Naive thymus-derived CD8-positive, alpha-beta T cell (primary cell): ENCODE measurements at regions not wholly inside any gene's neighbourhood (a gene's known extent, or its start where the extent isn't known, plus 50 kb on each side); places are given as distances from the start of the nearest gene placed in this dataset.

ENCODE experiments used
- ATAC-seq, 2 donors: fragments of 150-1000 bp; cut with Tn5 transposase in 1 of 2; sonication (Bioruptor Pico), chemical (Tn5 transposase) in 1 of 2; 1 replicate in 1 of 2; 2 replicates in 1 of 2; pipeline ENCODE4 v1.10.0; 2021; ENCODE audit warnings: mild to moderate bottlenecking in 2 of 2, moderate library complexity in 2 of 2
- POLR2A ChIA-PET: fragments of 350-600 bp; sonication (Branson Sonifier 250); formaldehyde crosslinking; loops from one replicate; lab custom pipeline; 2021; ENCODE audit warnings: antibody characterized with exemption; lab: Charles Lee
- DNase-seq, 10 donors: peaks; one replicate each; pipeline versions ENCODE4 v3.0.0 to v3.0.0-alpha.2; 2020 to 2022
- H3K27ac Mint-ChIP-seq, 10 donors: one replicate each; pipeline ENCODE4 v1.8.0; 2020 to 2022; ENCODE audit warnings: mild to moderate bottlenecking in 10 of 10, mixed read lengths in 10 of 10, moderate library complexity in 4 of 10, inconsistent platforms in 1 of 10
- H3K27me3 Mint-ChIP-seq, 5 donors: one replicate each; pipeline ENCODE4 v1.8.0; 2021 to 2022; ENCODE audit warnings: mixed read lengths in 5 of 5
- H3K36me3 Mint-ChIP-seq, 3 donors: one replicate each; pipeline ENCODE4 v1.8.0; 2020 to 2022; ENCODE audit warnings: mixed read lengths in 3 of 3, mild to moderate bottlenecking in 2 of 3, inconsistent platforms in 1 of 3
- H3K4me1 Mint-ChIP-seq, 4 donors: one replicate each; pipeline ENCODE4 v1.8.0; 2021 to 2022; ENCODE audit warnings: mixed read lengths in 4 of 4
- H3K4me3 Mint-ChIP-seq, 10 donors: one replicate each; pipeline ENCODE4 v1.8.0; 2020 to 2022; ENCODE audit warnings: mild to moderate bottlenecking in 10 of 10, mixed read lengths in 10 of 10, moderate library complexity in 6 of 10, inconsistent platforms in 1 of 10
- H3K9me3 Mint-ChIP-seq, 9 donors: one replicate each; pipeline ENCODE4 v1.8.0; 2020 to 2022; ENCODE audit warnings: mixed read lengths in 9 of 9, mild to moderate bottlenecking in 3 of 9, inconsistent platforms in 1 of 9, moderate library complexity in 1 of 9

DNA sequence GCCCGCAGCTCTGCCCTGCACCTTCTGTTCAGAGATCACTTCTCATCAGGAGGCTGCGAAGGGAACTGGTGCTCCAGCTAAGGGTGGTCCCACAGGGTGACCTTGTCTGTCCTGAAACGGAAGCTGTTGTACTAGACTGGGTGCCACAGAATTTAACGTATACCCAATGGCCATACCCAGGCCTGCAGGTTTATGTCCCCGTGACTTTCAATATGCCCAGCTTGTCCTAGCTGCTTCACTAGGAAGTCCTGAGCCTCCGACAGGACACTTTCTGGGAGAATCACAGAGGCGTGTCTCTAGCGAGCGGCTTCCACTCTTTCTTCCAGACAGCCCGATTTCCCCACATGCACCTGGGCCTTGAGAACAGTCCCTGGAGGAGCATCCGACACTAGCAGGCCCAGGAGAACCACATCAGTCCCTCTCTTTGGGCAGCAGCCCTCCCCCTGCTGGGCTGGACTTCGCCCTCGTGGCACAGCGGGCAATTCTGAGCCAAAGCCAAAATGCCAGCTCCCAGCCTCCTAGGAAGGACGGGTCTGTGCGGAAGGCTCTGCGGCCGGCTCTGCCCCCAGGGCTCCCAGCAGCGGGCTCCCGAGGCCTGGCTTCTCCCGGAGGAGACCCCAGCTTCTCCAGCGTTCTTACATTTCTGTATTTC lies 91.9 kb upstream of the OTOS start:
- Mint-ChIP-seq H3K4me3 (peak overlapping the region in 3 of 10 donors; percentile 15 to 45 (median 34)), H3K27ac (no peak overlapping the region), H3K36me3 (peaks cover 0 to 12% (median 0%) of the 10 kb centered on the region in 3 donors), H3K4me1 (peaks cover 0 to 13% (median 5%) of the 10 kb centered on the region in 4 donors), H3K27me3 (peaks cover 9 to 29% (median 13%) of the 10 kb centered on the region in 5 donors), H3K9me3 (peaks cover 0 to 19% (median 11%) of the 10 kb centered on the region in 9 donors)
- ATAC-seq: no peak
- POLR2A ChIA-PET: no interaction called here
- peak in 1 of 10 donors; percentile 28 for DNase-seq

GRCh38 chr2:240232961-240233884 lies 92.8 kb upstream of the OTOS start:
- peak overlapping the region in 4 of 10 donors; percentile 45 to 81 (median 56) for H3K4me3 Mint-ChIP-seq
- POLR2A ChIA-PET: no interaction called here
- DNase-seq: peak; percentile 58 to 85 (median 70)
- peak; percentile 70 to 71 for ATAC-seq
- peaks cover 0 to 13% (median 5%) of the 10 kb centered on the region in 4 donors for H3K4me1 Mint-ChIP-seq
- no peak overlapping the region for H3K27ac Mint-ChIP-seq
- peaks cover 0 to 17% (median 11%) of the 10 kb centered on the region in 9 donors for H3K9me3 Mint-ChIP-seq
- H3K36me3 Mint-ChIP-seq: peaks cover 0 to 11% (median 0%) of the 10 kb centered on the region in 3 donors
- H3K27me3 Mint-ChIP-seq: peaks cover 9 to 24% (median 15%) of the 10 kb centered on the region in 5 donors

- POLR2A ChIA-PET: no interaction called here
- H3K27ac Mint-ChIP-seq: peak overlapping the region in 1 of 10 donors; percentile 27
Measured at GRCh38 chr2:240233885-240234502, 93.5 kb upstream of the OTOS start.

GRCh38 chr2:240234503-240234951 lies 94.1 kb upstream of the OTOS start:
- POLR2A ChIA-PET: no interaction called here
- peak overlapping the region in 7 of 10 donors; percentile 29 to 59 (median 45) for H3K4me3 Mint-ChIP-seq
- peaks cover 0 to 13% (median 5%) of the 10 kb centered on the region in 4 donors for H3K4me1 Mint-ChIP-seq
- peak overlapping the region in 2 of 10 donors; percentile 20 to 78 for H3K27ac Mint-ChIP-seq
- peak in 1 of 10 donors; percentile 14 for DNase-seq
- H3K36me3 Mint-ChIP-seq: no peaks in the 10 kb centered on the region
- peaks cover 0 to 4% (median 0%) of the 10 kb centered on the region in 9 donors for H3K9me3 Mint-ChIP-seq
- ATAC-seq: no peak
- peaks cover 5 to 24% (median 20%) of the 10 kb centered on the region in 5 donors for H3K27me3 Mint-ChIP-seq

More at GRCh38 chr2:240233885-240234502, 93.5 kb upstream of the OTOS start:
- Mint-ChIP-seq H3K4me3 (peak overlapping the region; percentile 45 to 81 (median 55)), H3K4me1 (peaks cover 0 to 13% (median 5%) of the 10 kb centered on the region in 4 donors), H3K9me3 (peaks cover 0 to 9% (median 5%) of the 10 kb centered on the region in 9 donors), H3K36me3 (peaks cover 0 to 5% (median 0%) of the 10 kb centered on the region in 3 donors), H3K27me3 (peaks cover 8 to 24% (median 15%) of the 10 kb centered on the region in 5 donors)
- DNase-seq (peak in 1 of 10 donors; percentile 62), ATAC-seq (peak in 1 of 2 donors; percentile 7)

DNA sequence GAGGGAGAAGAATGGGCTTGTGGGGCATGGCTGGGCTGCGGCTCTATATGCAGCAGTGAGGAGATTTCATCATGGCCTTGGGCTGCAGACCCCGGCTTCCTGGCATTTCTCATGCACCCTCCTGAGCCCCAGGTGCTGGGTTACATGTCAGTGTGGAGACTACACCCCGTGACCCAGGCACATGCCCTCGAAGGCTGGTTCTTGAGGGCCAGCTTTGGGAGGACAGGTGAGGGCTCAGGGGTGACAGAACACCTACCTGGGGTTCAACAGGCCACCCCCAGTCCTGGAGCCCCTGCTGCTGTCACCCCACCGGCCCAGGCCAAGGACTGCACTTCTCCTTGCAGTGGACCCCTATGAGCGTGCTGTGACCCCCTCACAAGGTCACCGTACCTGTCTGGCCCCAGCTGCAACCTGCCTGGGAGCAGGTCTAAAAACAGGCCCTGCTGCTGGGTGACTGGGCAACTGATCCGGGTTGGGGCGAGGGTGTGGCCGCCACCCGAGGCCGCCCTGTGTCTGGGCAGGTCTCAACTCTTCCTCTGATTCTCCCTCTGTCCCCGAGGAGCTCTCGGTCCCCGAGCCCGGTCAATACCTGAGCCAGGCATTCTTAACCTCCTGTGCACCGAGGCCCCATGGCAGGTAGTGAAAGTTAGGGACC lies 94.8 kb upstream of the OTOS start:
- H3K4me1 Mint-ChIP-seq: peaks cover 0 to 12% (median 5%) of the 10 kb centered on the region in 4 donors
- POLR2A ChIA-PET: no interaction called here
- no peaks in the 10 kb centered on the region for H3K36me3 Mint-ChIP-seq
- ATAC-seq (no peak), DNase-seq (peak in 2 of 10 donors; percentile 13 to 52)
- H3K9me3 Mint-ChIP-seq: no peaks in the 10 kb centered on the region
- H3K27ac Mint-ChIP-seq: no peak overlapping the region
- H3K27me3 Mint-ChIP-seq: peaks cover 1 to 19% (median 15%) of the 10 kb centered on the region in 5 donors
- peak overlapping the region in 2 of 10 donors; percentile 5 to 18 for H3K4me3 Mint-ChIP-seq

GRCh38 chr2:240235811-240236210 lies 95.4 kb upstream of the OTOS start:
- POLR2A ChIA-PET: no interaction called here
- Mint-ChIP-seq H3K36me3 (no peaks in the 10 kb centered on the region), H3K27me3 (peaks cover 0 to 16% (median 13%) of the 10 kb centered on the region in 5 donors), H3K4me1 (peaks cover 0 to 9% (median 5%) of the 10 kb centered on the region in 4 donors), H3K9me3 (no peaks in the 10 kb centered on the region), H3K27ac (peak overlapping the region in 1 of 10 donors; percentile 47), H3K4me3 (peak overlapping the region in 2 of 10 donors; percentile 5 to 18)
- ATAC-seq (no peak), DNase-seq (peak in 2 of 10 donors; percentile 13 to 46)

DNA sequence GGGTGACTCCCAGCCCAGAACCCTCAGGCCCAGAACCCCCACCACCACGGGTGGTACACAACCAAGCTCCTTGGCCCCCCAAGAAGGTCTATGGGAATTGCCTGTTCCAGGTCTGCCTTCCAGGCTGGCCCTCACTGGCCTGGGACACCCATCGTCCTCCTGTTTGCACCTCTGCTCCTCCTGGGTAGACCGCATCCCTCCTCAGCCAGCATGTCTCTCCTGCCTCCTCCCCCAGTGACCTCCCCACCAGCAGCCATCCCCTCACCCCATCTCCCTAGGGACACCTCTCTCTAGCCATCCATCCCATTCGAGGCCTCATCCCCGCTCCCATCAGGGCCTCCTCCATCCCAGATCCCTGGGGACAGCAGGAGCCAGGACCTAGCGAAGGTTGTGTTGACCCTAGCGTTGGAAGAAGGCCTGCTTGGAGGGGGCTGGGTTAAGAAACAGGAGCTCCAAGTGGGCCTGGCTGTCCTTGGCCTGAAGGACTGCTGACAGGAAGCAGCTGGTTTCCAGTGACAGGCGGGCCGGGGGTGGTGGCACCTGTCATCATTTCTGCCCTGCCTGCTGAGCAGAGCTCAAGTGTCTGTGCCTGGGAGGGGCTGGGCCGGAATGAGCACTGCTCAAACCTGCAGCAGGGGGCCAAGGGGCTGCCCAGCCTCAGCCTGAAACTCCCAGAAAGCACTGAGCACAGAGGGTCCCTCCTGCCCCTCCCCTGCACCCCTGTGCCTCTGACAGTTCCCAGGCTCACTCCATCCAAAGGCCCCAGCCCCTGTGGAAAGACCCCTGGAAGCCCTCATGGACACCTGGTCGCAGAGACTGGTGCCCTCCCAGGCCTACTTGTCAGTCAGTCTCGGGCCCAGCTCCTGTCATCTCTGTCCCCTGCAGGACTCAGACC lies 96.0 kb upstream of the OTOS start:
- Mint-ChIP-seq H3K9me3 (no peaks in the 10 kb centered on the region), H3K4me3 (no peak overlapping the region), H3K27me3 (peaks cover 0 to 16% (median 10%) of the 10 kb centered on the region in 5 donors), H3K36me3 (no peaks in the 10 kb centered on the region), H3K4me1 (peaks cover 0 to 9% (median 5%) of the 10 kb centered on the region in 4 donors), H3K27ac (no peak overlapping the region)
- POLR2A ChIA-PET: no interaction called here
- ATAC-seq (no peak), DNase-seq (no peak)

DNA sequence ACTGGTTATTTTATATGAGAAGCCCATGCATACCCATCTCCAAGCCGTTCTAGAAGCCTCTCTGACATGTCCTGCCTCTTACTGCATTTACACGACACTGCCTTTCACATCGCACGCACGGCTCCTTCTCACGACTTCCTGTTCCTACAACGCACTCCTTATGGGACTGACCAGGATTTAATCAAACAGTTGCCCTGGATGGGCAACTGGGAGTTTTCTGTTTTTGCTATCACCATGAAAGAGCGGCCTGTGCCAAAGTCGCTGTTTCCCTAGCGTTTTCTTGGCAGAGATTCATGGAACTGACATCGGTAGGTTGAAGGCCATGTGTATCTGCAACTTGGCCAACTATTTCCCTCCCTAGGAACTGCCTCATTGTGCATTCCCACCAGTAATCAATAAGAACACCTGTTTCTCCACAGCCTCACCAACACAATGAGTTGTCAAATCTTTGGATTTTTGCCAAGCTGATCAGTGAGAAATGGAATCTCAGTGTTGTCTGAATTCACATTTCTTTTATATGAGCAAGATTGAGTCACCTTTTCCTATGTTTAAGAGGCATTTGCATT lies 97.2 kb upstream of the OTOS start:
- no peak overlapping the region for H3K4me3 Mint-ChIP-seq
- peaks cover 0 to 9% (median 5%) of the 10 kb centered on the region in 4 donors for H3K4me1 Mint-ChIP-seq
- H3K27me3 Mint-ChIP-seq: peaks cover 0 to 16% (median 9%) of the 10 kb centered on the region in 5 donors
- H3K27ac Mint-ChIP-seq: no peak overlapping the region
- H3K36me3 Mint-ChIP-seq: no peaks in the 10 kb centered on the region
- POLR2A ChIA-PET: no interaction called here
- ATAC-seq: no peak
- H3K9me3 Mint-ChIP-seq: no peaks in the 10 kb centered on the region
- DNase-seq: no peak

GRCh38 chr2:240238201-240238600 lies 97.7 kb upstream of the OTOS start:
- H3K36me3 Mint-ChIP-seq: no peaks in the 10 kb centered on the region
- peaks cover 0 to 8% (median 5%) of the 10 kb centered on the region in 4 donors for H3K4me1 Mint-ChIP-seq
- peaks cover 0 to 16% (median 9%) of the 10 kb centered on the region in 5 donors for H3K27me3 Mint-ChIP-seq
- no peak for ATAC-seq
- POLR2A ChIA-PET: no interaction called here
- H3K4me3 Mint-ChIP-seq: no peak overlapping the region
- H3K9me3 Mint-ChIP-seq: no peaks in the 10 kb centered on the region
- peak overlapping the region in 1 of 10 donors; percentile 16 for H3K27ac Mint-ChIP-seq
- no peak for DNase-seq

- peaks cover 0 to 16% (median 9%) of the 10 kb centered on the region in 5 donors for H3K27me3 Mint-ChIP-seq
- DNase-seq (no peak), ATAC-seq (no peak)
- peaks cover 0 to 8% (median 4%) of the 10 kb centered on the region in 4 donors for H3K4me1 Mint-ChIP-seq
- no peaks in the 10 kb centered on the region for H3K36me3 Mint-ChIP-seq
- no peaks in the 10 kb centered on the region for H3K9me3 Mint-ChIP-seq
- H3K27ac Mint-ChIP-seq: peak overlapping the region in 1 of 10 donors; percentile 16
- no peak overlapping the region for H3K4me3 Mint-ChIP-seq
- POLR2A ChIA-PET: no interaction called here
Measured at GRCh38 chr2:240238786-240239185, 98.3 kb upstream of the OTOS start.

GRCh38 chr2:240239325-240239724 lies 98.9 kb upstream of the OTOS start:
- Mint-ChIP-seq H3K27ac (peak overlapping the region in 1 of 10 donors; percentile 25), H3K4me3 (no peak overlapping the region), H3K9me3 (no peaks in the 10 kb centered on the region), H3K4me1 (peaks cover 0 to 6% (median 2%) of the 10 kb centered on the region in 4 donors), H3K27me3 (peaks cover 0 to 22% (median 10%) of the 10 kb centered on the region in 5 donors), H3K36me3 (no peaks in the 10 kb centered on the region)
- ATAC-seq: no peak
- POLR2A ChIA-PET: no interaction called here
- no peak for DNase-seq
